ENCODE measurements at regions not wholly inside any gene's neighbourhood (a gene's known extent, or its start where the extent isn't known, plus 50 kb on each side); places are given as distances from the start of the nearest gene placed in this dataset.
"Not testable (repeated sequence)": the region's sequence is repeated elsewhere in the genome, so short reads cannot be mapped to it uniquely, and the experiment has no call there.

- DNase-seq (ENCODE audit: low read depth) = no peak
- H3K4me3 ChIP-seq (ENCODE audit: low read length) = no peak overlapping the region
- TF ChIP-seq CTCF (IDR thresholded peaks at IDR 0.05; ENCODE audit: insufficient read depth, low read depth, low read length, missing control alignments) = no peak
Observed at GRCh38 chr4:189147005-189147929, 793.4 kb upstream of the FRG1 start.

GRCh38 chr4:189155083-189155482 is 785.6 kb upstream of the FRG1 start:
- DNase-seq (ENCODE audit: low read depth); H3K4me3 ChIP-seq (ENCODE audit: low read length): not testable (repeated sequence)

- no peak overlapping the region for H3K4me3 ChIP-seq (ENCODE audit: low read length)
- TF ChIP-seq CTCF (IDR thresholded peaks at IDR 0.05; ENCODE audit: insufficient read depth, low read depth, low read length, missing control alignments) = no peak
- DNase-seq (ENCODE audit: low read depth) = no peak
Observed at GRCh38 chr4:189162073-189162789, 778.4 kb upstream of the FRG1 start.

GRCh38 chr4:189162888-189163287 is 777.8 kb upstream of the FRG1 start:
- TF ChIP-seq CTCF (IDR thresholded peaks at IDR 0.05; ENCODE audit: insufficient read depth, low read depth, low read length, missing control alignments) = no peak
- no peak overlapping the region for H3K4me3 ChIP-seq (ENCODE audit: low read length)
- DNase-seq (ENCODE audit: low read depth) = no peak

- DNase-seq (ENCODE audit: low read depth) = no peak
- H3K4me3 ChIP-seq (ENCODE audit: low read length) = no peak overlapping the region
- no peak for TF ChIP-seq CTCF (IDR thresholded peaks at IDR 0.05; ENCODE audit: insufficient read depth, low read depth, low read length, missing control alignments)
Observed at GRCh38 chr4:189176002-189176401, 764.7 kb upstream of the FRG1 start.

- TF ChIP-seq CTCF (IDR thresholded peaks at IDR 0.05; ENCODE audit: insufficient read depth, low read depth, low read length, missing control alignments) = no peak
- no peak overlapping the region for H3K4me3 ChIP-seq (ENCODE audit: low read length)
- peak; percentile 57 for DNase-seq (ENCODE audit: low read depth)
Observed at GRCh38 chr4:189177130-189177529, 763.5 kb upstream of the FRG1 start.

- no peak overlapping the region for H3K4me3 ChIP-seq (ENCODE audit: low read length)
- no peak for TF ChIP-seq CTCF (IDR thresholded peaks at IDR 0.05; ENCODE audit: insufficient read depth, low read depth, low read length, missing control alignments)
- DNase-seq (ENCODE audit: low read depth) = no peak
Observed at GRCh38 chr4:189178125-189178746, 762.4 kb upstream of the FRG1 start.
